GM18511 (cell line): ENCODE measurements at regions not wholly inside any gene's neighbourhood (a gene's known extent, or its start where the extent isn't known, plus 50 kb on each side); places are given as distances from the start of the nearest gene placed in this dataset.

Source experiments
- ATAC-seq: cut with Tn5 transposase; IDR thresholded peaks from one replicate; pipeline ENCODE4 v1.9.1; 2021; ENCODE audit warnings: mild to moderate bottlenecking, moderate library complexity; ENCODE audit not compliant: unreplicated experiment

DNA sequence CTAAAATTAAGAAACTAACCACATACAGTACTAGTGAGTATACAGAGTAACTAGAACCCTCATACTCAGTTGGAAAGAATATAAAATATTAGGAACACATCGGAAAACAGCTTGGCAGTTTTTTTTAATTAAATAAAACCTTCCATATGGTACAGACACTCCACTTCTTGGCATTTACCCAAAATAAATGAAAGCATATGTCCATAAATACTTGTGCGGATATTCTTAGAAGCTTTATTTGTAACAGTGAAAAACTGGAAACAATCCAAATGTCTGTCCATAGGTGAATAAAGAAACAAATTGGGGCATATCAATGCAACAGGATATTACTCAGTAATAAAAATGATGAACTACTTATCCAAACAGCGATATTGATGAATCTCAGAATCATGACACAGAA is 410.0 kb downstream of the HTR7 start:
- no peak for ATAC-seq

DNA sequence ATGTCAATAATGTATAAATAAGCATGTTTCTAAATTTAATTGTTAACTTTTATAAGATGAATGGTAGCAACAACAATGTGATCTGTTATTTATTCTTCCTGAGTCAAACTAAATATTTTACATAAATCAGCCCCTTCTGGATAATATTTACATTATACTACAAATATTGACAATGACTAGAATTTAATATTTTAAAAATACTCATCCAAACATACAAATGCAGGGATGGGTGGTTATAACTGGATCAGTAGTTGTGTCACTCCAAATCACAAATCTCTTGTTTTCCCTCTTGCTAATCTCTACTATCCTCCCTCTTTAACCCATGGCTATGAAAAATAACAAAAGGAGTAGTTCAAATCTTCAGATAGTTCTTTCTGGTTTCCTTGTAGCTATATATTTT is 407.0 kb downstream of the HTR7 start:
- ATAC-seq = no peak

DNA sequence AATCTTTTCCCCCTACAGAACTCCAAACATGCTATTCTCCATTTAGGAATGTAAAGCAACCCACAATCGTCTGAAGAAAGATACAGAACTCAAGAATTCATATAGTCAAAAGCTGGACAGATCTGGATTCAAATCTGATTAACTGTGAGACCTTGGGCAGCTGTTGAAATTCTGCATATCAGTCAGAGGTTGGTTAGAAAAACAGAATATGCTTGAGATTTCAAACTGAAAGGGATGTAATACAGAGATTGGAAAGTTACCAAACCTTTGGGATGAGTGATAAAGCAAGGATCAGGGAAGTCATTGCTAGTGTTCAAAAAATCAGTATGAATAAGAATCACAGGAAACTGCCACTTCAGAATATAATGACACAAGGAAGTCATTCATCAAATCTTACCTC is 406.6 kb downstream of the HTR7 start:
- no peak for ATAC-seq

DNA sequence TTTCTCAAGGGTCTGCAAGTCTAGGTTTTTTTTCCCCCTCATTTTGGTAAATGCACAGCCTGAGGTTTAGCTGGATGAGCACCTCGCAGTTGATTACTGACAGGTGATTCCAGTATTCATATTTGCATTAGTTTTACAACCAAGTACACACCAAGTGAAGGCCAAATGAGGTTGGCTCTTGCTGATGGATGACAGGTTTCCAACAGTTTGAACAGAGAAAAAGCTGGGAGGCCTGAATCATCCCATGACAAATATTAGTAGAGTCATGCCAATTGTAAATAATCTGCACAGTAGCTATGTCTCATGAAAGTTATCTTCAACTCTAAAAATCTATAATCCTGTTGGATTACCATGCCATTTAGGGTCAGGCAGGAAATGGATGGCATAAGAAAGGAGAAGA is 399.8 kb downstream of the HTR7 start:
- no peak for ATAC-seq

DNA sequence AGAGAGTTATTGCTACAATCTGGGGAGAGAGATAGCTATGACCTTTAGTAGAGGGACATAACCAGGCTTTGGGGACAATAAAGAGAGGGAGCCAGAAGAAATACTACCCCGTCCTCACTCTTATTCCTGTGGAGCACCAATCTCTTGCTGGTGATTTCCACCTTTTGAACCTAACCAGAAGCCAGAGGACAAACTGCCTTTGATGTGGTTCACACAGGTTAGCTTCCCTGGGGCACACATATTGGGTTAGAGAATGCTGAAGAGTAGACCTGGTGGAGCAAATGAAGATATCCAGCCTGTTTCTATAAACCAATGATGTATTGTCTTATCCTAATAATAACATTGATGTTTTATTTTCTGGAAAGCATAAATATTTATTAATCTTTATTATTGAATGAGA is 399.3 kb downstream of the HTR7 start:
- no peak for ATAC-seq

DNA sequence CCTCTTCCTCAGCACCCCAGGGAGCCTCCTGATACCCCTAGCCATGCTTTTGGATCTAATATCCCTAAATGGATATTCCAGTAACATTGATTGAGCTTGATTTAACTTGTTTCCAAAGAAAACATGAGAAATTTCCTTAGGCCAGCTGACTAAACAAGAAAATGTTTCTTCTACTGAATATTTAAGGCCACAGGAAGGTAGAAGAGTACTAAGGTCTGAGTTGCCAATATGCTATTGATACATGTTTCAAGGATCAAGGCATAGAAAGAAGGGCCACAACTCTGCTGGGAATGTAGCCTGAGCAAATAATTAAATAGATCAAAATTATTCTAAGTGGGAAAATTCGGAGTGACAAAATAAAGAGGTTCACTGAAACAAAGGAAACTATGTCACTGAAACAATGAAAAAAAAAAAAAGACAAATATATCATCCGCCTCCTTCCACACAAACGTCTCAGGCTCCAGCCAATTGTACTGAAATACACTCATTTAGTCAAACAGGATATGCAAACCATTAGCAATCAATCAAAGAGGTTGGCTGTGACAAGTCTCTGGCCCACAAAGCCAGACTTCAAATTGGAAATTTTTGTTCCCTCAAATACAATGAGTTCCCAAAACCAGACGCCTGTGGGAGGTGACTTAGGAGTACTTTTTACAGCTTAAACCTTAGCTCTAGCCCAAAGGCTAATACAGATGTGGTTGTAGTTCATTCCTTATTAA is 396.2 kb downstream of the HTR7 start:
- ATAC-seq = no peak

DNA sequence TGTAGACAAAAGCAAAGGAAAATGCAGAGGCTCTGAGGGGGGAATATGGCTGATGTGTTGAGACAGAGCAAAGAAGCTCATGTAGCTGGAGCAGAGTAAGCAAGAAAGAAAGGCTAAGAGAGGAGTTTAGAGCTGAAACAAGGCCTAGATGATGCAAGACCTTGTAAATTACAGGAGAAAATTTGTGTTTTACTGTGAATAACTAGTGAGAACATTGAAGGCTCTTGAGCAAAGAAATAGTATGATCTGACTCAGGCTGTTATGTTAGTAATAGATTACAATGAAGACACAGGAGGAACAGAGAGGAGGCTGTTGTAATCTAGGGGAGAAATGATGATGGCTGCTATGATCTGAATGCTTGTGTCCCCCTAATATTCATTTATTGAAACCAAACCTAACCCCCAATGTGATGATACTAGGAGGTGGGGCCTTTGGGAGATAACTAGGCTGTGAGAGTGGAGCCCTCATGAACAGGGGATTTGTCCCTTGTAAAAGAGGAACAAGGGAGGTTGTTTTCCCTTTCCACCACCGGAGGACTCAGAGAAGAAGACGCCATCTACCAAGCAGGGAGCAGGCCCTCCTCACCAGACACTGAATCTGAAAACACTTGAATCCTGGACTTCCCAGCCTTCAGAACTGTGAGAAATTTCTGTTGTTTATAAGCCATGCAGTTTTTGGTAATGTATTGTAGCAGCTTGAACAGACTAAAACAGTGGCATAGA is 394.9 kb downstream of the HTR7 start:
- ATAC-seq = no peak

DNA sequence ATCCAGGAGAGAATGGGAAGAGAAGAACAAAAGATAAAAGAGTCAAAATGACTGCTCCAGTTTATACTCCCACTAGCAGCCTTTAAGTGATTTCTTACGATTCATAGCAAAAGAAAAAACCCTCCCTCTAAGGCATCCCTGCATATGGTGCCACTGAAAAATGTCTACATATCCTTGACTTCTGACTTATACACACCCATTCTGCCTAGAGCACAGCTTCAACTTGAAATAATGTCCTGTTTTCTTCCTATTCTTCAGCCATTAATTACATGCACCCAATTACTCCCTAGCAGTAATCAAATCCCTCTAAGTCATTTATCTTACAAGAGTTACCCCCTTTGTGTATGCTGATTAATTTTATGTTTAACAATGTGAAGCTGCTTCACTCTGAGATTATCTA is 393.5 kb downstream of the HTR7 start:
- no peak for ATAC-seq

DNA sequence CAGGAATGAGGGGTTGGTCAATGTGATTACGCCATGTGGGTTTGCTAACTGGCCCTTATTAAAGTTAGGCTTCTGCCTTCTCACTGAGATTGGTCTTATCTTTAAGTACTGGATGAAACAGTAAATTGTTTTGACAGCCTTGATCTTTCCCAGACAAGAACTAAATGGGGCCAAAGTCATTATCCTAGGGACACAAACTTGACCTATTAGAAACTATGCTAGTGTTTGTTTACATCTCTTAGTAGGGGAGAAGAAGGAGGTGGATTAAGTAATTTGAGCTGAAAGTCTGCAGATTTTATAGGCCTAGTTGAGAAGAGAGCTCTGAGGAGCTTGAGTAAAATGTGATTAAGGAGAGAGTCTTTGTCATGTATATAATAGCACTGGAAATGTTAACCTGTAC is 386.9 kb downstream of the HTR7 start:
- ATAC-seq = no peak

DNA sequence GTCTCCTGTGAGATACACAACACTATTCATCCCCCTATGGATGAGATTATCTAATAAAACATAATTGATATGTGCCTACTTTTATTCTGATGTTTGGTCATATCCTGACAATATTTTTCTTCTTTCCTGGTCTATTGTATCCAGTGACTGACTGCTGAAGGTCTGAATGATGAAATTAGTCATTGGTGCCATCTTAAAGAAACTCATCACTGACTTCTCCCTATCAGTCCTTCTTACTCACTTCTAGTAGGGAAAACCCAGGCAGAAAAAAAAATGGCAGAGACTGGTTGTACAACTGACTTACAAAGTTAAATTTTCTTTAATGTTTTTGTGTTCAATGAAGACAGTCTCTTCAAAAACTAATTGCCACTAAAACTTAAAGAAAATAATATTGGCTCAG is 377.4 kb downstream of the HTR7 start:
- no peak for ATAC-seq

DNA sequence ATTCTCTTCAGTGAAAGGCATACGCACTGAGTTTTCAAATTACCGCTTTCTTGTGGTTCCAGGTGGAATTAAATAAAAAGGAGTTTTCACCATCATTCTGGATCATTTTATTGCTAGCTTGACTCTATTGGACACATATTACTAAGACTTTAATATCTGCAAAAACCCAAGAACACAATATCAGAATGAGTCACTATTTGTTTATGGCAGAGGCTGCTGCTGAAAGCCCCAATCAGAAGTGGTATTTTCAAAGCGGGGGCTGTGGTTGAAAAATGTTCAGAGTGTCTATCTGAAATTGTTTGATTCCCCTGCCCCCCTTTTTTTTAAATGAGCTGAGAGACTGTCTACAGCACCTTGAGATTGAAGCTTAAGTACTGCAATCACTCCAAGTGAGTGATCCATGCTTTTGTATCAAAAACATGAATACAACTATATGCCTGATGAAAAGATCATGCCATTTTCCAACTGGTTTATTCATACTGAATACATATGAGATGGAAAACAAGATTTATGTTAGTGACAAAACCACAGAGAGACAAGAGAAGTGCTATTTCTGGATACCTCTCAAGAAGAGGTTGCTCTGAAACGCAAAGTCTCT is 376.4 kb downstream of the HTR7 start:
- no peak for ATAC-seq

DNA sequence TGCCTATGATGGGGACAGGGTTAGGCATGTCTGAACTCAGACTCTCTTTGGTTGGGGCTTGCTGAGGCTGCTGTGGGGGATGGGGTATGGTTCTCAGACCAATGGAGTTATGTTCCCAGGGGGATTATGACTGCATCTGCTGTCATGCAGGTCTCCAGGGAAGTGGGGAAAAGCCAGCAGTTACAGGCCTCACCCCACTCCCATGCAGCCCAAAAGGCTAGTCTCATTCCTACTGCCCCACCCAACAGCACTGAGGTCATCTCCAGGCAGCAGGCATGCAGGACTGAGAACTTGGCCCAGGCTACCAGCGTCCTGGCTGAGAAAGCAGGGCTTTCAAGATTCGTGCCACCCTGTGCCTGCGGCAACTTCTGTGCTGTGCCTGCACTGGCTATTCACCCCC is 373.3 kb downstream of the HTR7 start:
- ATAC-seq = no peak

DNA sequence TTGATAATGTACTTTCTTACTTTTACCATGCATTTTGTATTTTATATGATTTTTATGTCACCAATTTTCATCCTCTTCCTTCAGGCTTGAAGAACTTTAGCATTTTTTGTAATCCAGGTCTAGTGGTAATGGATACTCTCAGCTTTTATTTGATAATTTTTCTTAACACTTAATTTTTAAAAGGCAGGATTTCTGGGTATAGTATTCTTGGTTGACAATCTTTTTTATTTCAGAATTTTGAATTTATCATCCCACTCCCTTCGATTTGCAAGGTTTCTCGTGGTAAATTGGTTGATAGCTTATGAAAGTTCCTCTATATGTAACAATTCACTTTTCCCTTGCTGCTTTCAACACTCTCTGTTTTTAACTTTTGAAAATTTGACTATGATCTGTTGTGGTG is 363.7 kb downstream of the HTR7 start:
- no peak for ATAC-seq

DNA sequence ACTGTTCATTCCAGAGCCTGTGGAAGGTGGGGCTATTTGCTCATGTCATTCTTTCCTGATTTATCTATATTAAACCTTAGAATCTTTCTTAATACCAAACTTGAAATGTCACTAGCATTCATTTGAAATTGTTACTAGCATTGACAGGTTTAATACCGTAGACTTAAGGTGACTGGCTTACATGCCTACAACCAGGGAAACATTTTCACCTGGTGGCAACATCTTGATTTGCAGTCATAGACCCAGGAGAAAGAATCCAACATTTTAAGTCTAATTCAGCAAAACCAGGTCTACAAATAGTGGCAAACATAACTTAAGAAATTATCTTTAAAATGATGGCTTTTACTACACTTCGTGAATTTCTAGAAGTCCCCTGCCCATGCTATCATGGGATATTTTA is 353.7 kb downstream of the HTR7 start:
- no peak for ATAC-seq

DNA sequence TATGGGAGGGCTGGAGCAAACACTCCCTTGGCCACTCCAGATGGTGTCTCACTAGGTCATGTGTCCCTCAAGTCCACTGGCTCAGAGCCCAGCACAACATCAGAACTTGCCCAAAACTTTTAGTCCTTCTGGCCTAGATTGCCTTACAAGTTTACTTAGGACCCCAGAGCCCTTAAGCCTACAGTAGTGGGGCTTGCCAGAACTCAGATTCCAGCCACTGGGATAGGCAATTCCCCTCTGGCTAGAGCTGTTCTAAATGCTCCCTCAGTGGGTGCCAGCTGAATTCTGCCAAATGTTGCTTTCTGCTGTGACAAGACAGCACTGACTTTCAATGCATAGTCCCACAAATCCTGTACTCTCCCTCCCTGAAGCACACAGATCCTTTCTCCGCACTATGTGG is 331.1 kb downstream of the HTR7 start:
- ATAC-seq = no peak

DNA sequence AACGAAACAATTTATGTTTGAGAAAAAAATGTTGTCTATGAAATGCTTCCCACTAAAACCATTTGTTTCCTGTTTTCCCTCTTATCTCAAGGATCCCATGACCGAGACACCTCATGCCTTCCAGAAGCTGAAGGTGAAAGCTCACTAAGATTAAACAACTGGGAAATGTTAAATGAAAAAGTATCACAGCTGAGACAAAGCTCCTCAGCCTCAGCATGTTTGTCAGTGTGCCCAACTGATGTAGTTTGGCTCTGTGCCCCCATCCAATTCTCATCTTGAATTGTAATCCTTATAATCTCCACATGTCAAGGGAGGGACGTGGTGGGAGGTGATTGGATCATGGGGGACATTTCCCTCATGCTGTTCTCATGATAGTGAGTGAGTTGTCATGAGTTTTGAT is 327.3 kb downstream of the HTR7 start:
- no peak for ATAC-seq

DNA sequence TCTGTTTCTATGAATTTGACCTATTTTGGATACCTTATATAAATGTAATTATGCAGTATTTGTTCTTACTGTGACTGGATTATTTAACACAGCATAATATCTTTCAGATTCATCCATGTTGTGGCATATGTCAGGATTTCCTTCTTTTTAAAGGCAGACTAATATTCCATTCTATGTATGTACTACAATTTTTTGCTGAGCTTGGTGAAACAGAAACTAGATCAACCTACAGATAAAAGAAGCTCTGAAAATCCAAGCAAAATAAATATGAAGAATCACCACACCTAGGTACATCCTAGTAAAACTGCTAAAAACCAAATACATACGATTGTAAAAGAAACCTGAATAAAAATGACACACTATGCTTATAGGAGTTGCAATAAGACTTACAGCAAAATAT is 300.5 kb downstream of the HTR7 start:
- no peak for ATAC-seq

DNA sequence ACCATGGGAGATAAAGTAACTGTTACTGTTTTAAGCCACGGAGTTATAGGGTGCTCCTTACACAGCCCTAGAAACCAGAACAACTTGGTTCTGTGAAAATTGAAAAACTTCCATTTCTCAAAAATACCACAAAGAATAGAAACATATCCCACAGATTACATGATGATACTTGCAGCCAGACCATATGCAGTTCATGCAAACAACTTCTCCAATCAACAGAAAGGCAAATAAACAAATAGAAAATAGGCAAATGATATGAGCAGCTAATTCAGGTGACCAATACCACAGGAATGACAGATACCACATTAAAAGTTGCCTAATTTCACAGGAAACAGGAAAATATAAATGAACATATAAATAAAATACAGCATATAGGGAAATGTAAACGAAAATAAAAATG is 297.5 kb downstream of the HTR7 start:
- ATAC-seq = no peak

DNA sequence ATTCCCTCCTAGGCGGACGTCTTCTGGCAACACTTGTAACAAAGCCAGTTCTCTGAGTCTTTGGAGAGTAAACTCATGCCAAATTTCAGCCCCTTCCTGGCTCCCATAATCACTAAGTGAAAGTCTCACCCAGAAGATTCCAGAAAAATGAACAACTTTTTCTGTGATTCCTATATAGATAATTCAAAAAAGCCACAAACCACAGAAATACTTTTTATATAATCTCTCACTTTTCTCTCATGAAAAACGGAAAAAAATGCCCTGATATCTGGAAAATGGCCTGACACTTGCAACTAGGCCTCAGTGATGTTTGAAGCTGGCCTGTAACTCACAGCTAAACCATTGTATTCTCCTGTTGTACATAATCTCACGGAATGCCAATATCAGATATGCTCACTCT is 296.2 kb downstream of the HTR7 start:
- ATAC-seq = no peak

DNA sequence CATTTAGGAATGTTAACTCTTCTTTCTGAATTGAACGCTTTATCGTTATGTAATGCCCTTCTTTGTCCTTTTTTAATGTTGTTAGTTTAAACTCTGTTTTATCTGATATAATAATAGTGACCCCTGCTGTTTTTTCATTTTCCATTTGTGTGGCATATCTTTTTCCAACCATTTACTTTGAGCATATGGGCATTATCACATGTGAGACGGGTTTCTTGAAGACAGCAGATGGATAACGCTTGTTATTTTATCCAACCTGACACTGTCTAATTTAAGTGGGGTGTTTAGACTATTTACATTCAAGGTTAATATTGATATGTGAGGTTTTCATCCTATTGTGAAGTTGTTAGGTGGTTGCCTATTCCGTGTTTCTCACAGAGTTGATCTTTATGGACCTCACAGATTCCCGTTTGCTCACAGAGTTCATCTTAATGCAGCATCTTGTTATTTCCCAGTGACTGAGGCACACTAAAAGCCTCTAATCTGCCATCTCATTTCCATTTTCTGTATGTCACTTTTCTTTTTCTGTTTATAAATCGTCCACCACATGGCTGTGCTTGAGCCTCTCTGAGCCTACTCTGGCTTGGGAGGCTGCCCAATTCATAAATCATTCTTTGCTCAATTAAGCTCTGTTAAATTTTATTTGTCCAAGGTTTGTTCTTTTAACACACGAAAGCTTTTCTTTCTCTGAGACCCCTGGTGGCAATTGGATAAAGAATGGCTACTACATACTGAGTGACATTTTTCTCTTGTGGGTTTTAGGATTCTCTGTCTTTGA is 286.2 kb downstream of the HTR7 start:
- ATAC-seq = no peak

DNA sequence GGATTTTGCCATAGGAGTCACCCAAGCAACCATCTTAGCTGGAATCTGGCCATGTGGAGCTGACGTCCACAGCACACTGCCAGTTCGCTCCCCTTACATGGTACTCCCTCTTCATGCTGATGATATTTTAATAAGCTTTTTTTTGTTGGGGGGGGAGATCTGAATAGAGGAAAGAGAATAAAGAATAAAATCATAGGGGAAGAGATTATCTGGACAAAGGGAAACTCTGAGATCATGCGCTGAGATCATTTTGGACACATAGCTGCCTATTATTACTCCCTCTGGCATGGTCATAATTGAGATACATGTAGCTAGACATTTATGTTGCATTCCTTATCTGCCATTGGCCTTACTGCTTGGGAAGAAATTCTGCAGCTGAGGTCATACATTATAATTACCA is 282.7 kb downstream of the HTR7 start:
- ATAC-seq = no peak

DNA sequence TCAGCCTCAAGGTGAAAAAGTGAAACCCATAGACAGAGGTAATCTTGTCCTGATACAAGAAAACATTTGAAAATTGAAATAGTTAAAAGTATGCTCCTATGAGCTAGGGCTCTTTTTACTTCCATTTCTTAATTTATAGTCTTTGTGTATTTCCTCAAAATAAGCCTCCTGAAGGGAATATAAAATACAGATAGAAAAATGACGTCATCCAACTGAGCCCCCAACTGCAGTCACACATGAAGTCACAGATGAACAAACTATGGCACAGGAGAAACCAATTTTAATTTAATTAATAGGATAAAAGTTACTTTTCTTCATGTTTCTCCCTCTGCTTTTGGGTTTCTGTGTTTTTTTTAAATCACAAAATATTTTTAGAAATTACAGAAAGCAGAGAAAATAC is 280.3 kb downstream of the HTR7 start:
- ATAC-seq = no peak
